ENCODE measurements at regions not wholly inside any gene's neighbourhood (a gene's known extent, or its start where the extent isn't known, plus 50 kb on each side); places are given as distances from the start of the nearest gene placed in this dataset.
A peak's percentile ranks its signal among the peaks of the same experiment; 100 is the strongest.
"Not testable (repeated sequence)": the region's sequence is repeated elsewhere in the genome, so short reads cannot be mapped to it uniquely, and the experiment has no call there.

DNA sequence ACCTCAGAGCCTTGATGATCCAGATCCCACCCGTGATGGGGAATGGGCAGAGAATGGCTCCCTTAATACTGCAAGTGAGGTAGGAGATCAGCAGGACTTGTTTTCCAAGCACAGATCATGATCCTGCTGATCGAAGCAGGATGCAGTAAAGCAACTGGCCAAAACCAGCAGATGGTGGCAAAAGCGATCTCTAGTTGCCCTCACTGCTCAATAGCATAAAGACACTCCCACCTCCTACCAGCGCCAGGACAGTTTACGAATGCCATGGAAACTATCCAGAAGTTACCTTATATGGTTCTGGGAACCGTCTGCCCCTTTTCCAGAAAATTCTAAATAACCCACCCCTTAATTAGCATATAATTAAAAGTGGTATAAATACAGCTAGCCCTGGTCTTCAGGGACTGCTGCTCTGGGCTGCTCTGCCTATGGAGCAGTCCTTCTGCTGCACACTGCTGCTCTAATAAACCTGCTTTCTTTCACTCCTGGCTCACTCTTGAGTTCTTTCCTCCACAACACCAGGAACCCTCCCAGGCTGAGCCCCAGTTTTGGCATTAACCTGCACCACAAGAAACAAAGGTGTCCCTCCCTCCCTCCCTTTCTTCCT is 415.8 kb downstream of the PREX1 start:
- FAIRE-seq (no peak), DNase-seq (ENCODE audit: low spot score in 2 of 2) (no peak)

DNA sequence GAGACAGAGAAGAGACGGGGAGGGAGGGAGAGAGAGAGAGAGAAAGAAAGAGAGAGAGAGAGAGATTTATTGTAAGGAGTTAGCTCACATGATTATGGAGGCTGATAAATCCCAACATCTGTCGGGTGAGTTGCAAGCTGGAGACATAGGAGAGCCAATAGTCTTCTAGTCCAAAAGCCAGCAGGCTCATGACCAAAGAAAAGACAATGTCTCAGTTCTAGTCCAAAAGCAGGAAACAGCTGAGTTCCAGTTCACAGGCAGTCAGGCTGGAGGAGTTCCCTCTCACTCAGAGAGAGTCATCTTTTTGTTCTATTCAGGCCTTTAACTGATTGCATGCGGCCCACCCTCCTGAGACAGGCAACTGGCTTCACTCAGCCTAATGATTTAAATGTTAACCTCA is 416.6 kb downstream of the PREX1 start:
- DNase-seq (ENCODE audit: low spot score in 2 of 2) (peak in 1 of 2 donors; percentile 33), FAIRE-seq (no peak)

DNA sequence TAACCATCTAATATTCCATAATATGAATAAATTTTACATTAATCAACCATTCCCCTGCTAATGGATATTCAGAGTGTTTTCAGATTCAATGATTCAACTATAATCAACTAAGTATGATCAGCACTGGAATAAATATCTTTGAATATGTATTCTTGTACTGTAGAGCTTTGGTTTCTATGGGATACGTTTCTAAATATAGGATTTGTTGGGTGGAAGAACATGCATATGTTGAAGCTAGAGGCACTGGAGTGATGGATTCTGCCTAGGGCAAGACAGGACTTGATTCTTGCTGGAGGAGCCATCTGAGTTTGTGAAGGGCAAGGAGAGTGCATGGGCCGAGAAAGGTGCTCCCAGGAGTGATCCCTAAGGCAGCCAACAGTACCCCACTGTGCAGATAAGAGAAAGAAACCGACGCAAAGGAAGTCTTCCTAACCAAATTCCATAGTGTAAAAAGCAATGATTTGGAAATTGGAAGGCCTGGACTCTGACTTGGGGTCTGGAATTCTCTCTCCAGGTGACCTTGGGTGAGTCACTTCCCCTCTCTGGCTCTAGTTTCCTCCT is 418.7 kb downstream of the PREX1 start:
- no peak for FAIRE-seq
- no peak for DNase-seq (ENCODE audit: low spot score in 2 of 2)

- no peak for DNase-seq (ENCODE audit: low spot score in 2 of 2)
- FAIRE-seq = no peak
Measured at GRCh38 chr20:48407710-48408109, 420.1 kb downstream of the PREX1 start.

DNA sequence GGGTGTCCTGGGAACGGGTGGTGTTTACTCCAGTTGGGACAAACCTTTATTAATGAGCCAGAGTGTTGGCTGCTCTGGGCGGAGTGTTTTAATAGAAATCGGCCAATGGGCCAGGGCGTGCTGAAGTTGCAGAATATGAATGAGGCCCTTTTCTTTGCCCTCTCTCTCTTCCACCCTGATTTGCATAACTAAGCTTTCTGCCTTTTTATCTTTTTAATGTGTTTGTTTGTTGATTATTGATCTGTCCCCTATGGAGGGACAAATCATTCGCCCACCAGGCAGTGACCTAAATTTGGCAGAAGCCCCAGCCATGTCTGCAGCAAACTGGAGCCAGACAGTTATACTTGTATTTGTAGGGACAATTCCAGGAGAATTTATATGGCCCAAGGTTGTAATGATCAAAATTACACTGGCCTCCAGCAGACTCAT is 420.9 kb downstream of the PREX1 start:
- DNase-seq (ENCODE audit: low spot score in 2 of 2) = no peak
- no peak for FAIRE-seq

DNA sequence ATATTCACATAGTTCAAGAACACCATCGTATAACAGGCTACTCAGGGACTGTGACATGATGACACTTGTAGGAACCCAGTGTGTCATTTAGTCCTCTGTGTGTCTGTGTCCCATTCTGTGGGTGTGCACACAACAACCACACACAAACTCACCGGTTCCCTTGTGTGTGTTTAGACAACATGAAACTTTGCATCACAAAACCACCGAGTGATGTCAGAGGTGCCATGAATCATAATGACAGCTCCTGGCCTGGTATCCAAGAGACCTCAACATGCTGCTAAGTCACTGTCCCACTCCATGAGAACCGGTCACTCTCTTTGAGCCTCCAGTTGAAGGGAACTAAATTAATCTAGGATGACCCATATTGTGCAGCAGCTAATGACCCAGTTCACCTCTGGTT is 421.3 kb downstream of the PREX1 start:
- FAIRE-seq = no peak

DNA sequence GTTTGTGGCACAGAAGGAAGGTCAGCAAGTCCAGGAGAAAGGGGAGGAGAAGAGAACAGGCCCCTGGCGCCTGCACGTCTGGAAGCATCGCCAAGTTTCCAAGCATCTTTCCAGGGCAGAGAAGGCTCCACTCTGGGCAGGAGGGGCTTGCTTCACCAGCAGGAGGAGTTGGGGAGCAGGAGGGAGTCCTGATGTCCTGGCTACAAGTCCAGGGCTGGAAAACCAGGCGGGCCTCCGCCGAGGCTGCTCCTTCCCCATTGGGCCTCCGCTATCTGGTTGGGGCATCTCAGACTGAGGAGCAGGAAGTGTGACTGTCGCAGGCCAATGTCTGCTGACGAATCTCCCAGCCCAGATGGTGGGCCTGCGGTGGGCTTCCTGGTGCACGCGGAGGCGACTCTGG is 421.9 kb downstream of the PREX1 start:
- DNase-seq (ENCODE audit: low spot score in 2 of 2) (no peak), FAIRE-seq (no peak)

More for the DNA sequence above, 421.3 kb downstream of the PREX1 start:
- DNase-seq (ENCODE audit: low spot score in 2 of 2) = no peak

DNA sequence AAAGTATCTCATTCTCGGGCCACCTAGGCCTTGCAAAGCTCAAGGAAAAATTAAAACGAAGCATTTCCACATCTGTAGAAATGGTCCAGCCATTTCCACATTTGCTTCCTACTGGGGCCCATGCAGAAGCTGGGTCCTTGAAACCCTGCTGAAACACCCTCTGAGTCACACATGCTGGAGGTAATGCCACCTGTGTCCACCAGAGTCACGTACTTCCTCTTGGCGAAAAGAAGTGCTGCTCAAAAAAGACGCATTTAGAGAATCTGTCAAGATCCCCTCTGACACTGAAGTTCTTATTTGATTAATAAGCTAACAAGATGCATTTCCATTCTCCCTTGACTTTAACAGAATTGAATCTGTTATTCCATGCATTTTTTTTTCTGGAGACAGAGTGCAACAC is 423.2 kb downstream of the PREX1 start:
- no peak for FAIRE-seq

DNA sequence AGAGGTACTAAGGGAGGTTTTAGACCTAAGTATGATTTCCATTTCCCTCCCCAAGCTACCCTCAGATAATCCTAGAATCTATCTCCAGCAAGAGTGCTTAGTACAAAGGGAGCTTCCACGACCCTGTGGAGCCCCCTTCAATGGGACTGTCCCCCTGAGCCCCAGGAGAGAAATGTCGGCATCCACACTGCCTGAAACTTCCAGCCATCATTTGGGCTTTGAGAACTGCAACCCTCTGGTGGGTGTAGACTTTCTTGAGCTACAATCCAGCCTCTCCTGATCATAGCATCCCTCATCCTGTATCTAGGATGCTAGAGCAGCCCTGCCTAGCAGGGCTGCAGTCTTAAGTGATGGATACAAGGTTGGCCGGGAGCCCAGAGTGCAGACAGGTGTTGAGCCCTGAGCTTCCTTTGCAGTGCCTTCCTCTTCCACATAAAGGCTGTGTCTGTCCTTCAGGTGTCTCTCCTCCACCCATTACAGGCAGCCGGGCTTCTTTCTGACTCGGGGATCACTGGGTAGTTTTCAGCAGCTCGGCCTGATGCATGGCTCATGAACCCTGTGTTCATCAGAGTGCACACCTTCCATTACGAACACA is 424.5 kb downstream of the PREX1 start:
- FAIRE-seq = no peak
- DNase-seq (ENCODE audit: low spot score in 2 of 2) = no peak

More for the DNA sequence above, 423.2 kb downstream of the PREX1 start:
- no peak for DNase-seq (ENCODE audit: low spot score in 2 of 2)

- DNase-seq (ENCODE audit: low spot score in 2 of 2) = no peak
Measured at GRCh38 chr20:48401359-48401758, 426.4 kb downstream of the PREX1 start.

GRCh38 chr20:48400009-48400408 is 427.8 kb downstream of the PREX1 start:
- FAIRE-seq (no peak), DNase-seq (ENCODE audit: low spot score in 2 of 2) (no peak)

More at GRCh38 chr20:48401359-48401758, 426.4 kb downstream of the PREX1 start:
- FAIRE-seq = no peak

- no peak for FAIRE-seq
- no peak for DNase-seq (ENCODE audit: low spot score in 2 of 2)
Measured at GRCh38 chr20:48398506-48399449, 429.0 kb downstream of the PREX1 start.

DNA sequence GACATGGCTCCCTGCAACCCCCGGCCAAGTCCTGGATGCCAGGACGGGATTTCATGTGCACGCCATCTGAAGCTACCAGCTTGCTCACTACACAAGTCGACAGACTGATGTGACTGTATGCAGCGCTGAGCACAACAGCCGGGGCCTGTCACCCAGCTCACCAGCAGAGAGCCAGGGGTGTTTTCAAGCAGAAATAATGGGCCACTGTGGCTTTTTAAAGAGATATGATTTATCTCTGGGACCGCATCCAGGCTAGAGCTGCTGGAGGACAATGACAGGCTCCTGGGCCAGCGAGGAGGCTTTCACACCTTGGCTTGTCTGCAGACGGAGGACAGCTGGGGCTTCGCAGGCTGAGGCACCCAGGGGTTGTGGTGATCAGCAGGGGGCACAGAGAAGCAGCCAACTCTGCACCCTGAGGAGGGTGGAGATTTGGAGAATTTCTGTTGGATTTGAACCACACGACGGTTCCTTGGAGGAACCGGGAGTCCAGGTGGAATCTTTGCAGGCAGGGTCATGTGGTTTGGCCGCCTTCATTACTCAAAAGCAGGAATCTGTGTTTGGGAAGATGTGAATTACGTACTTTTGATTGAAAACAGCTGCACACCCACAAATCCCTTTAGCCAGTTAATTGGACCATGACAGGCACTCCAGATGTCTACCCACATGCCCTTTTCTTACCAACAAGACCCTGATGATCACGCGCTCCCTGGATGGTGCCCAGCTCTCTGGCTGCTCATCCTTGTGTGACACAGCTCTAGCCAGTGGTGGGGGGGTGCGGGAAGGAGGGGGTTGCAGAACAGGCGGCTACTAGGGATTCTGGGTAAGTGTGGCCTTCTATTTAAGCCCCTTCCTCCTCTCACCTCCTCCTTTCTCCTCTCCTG is 430.6 kb downstream of the PREX1 start:
- FAIRE-seq; DNase-seq (ENCODE audit: low spot score in 2 of 2): not testable (repeated sequence)

- FAIRE-seq (no peak), DNase-seq (ENCODE audit: low spot score in 2 of 2) (no peak)
Measured at GRCh38 chr20:48395816-48396546, 431.8 kb downstream of the PREX1 start.

DNA sequence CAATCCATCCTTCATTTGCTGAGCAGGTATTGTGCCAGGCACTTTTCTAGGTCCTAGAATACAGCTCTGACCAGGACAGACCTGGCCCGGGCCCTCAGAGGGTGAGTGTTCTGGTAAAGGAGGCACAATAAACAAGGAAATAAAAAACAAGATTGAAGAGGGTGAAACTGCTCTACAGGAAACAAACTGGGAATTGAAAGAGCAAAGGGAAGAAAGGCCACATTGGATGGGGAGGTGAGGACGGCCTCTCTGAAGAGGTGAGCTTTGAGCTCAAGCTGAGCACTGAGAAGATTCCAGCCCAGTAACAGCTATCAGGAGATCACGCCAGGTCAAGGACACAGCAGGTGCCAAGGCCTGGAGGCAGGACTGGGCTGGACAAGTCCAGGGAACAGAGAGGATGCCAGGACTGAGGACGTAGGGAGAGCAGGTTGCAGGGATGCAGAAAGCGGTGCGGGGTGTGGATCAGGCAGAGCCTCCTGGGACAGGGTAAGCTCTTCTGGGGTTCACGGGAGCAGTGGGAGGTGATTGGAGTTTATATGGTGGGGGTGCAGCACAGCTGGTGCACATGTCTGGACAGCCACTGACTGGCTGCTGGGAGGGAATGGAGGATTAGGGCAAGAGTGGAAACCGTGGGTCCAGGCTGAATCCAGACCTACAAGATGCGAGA is 433.3 kb downstream of the PREX1 start:
- no peak for FAIRE-seq

GRCh38 chr20:48393737-48394314 is 434.0 kb downstream of the PREX1 start:
- FAIRE-seq (no peak), DNase-seq (ENCODE audit: low spot score in 2 of 2) (no peak)

More for the DNA sequence above, 433.3 kb downstream of the PREX1 start:
- no peak for DNase-seq (ENCODE audit: low spot score in 2 of 2)

DNA sequence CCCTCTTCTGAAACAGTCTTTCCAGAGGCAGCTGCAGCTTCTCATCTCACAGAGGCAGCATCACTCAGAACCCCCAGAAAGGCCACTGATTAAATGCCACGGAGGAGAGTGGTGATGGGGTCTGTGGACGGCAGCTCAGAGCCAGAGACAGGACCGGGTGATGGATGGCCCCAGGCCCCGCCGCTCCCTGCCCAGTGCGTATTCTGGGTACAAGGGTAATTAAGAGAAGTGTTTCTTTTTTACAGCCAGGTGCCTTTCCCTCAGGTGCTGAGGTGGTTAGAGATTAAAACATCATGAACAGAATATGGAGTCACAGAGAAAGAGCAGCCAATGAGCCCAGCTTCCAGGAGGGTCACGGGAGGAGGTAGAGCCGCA is 434.5 kb downstream of the PREX1 start:
- no peak for DNase-seq (ENCODE audit: low spot score in 2 of 2)
- no peak for FAIRE-seq

Measured in frontal cortex (tissue), 3 donors.